GM12892 (cell line): ENCODE measurements at regions not wholly inside any gene's neighbourhood (a gene's known extent, or its start where the extent isn't known, plus 50 kb on each side); places are given as distances from the start of the nearest gene placed in this dataset.
"Not testable (repeated sequence)": the region's sequence is repeated elsewhere in the genome, so short reads cannot be mapped to it uniquely, and the experiment has no call there.

Source experiments
- DNase-seq: peaks from one replicate; pipeline ENCODE4 v3.0.0; 2011; ENCODE audit not compliant: insufficient read length
- FAIRE-seq: peaks from 2 replicates; lab custom pipeline; 2011; peaks lifted over from hg19 to GRCh38; lab: Jason Lieb, UNC
- POLR2A ChIP-seq: IDR thresholded peaks from 2 replicates; pipeline ENCODE4 v1.6.1; 2011; ENCODE audit warnings: low read depth, low read length, control low read depth
- POLR2AphosphoS5 ChIP-seq: IDR thresholded peaks from 2 replicates; pipeline ENCODE4 v1.6.1; 2011; ENCODE audit warnings: low read depth, low read length, control low read depth
- TAF1 ChIP-seq: IDR thresholded peaks from 2 replicates; pipeline ENCODE4 v1.6.1; 2011; ENCODE audit warnings: low read depth, mild to moderate bottlenecking, control low read depth, low read length, borderline replicate concordance

- FAIRE-seq (no peak), DNase-seq (no peak)
- TF ChIP-seq POLR2A (no peak), TAF1 (no peak), POLR2AphosphoS5 (no peak)
These were observed 509.2 kb downstream of the LTN1 start for GRCh38 chr21:28483301-28484035.

- DNase-seq = no peak
- TF ChIP-seq POLR2AphosphoS5 (no peak), TAF1 (no peak), POLR2A (no peak)
- no peak for FAIRE-seq
These were observed 510.0 kb downstream of the LTN1 start for GRCh38 chr21:28482657-28483056.

- FAIRE-seq = no peak
- DNase-seq = no peak
- no peak for TF ChIP-seq POLR2AphosphoS5
- TF ChIP-seq POLR2A = no peak
- TF ChIP-seq TAF1 = no peak
These were observed 512.2 kb downstream of the LTN1 start for GRCh38 chr21:28480470-28480869.

- no peak for DNase-seq
- TF ChIP-seq POLR2AphosphoS5 = no peak
- no peak for TF ChIP-seq TAF1
- no peak for TF ChIP-seq POLR2A
- FAIRE-seq = no peak
These were observed 519.0 kb downstream of the LTN1 start for GRCh38 chr21:28473530-28474220.

GRCh38 chr21:28472543-28472942 lies 520.1 kb downstream of the LTN1 start:
- DNase-seq, FAIRE-seq: not testable (repeated sequence)

GRCh38 chr21:28464988-28465387 lies 527.7 kb downstream of the LTN1 start:
- FAIRE-seq (no peak), DNase-seq (no peak)
- no peak for TF ChIP-seq POLR2AphosphoS5

GRCh38 chr21:28464095-28464494 lies 528.6 kb downstream of the LTN1 start:
- TF ChIP-seq POLR2AphosphoS5 = no peak
- no peak for TF ChIP-seq POLR2A
- TF ChIP-seq TAF1 = no peak
- DNase-seq (no peak), FAIRE-seq (no peak)

- FAIRE-seq (no peak), DNase-seq (no peak)
- no peak for TF ChIP-seq POLR2AphosphoS5
- no peak for TF ChIP-seq TAF1
- no peak for TF ChIP-seq POLR2A
These were observed 533.5 kb downstream of the LTN1 start for GRCh38 chr21:28459193-28459592.

- TF ChIP-seq TAF1 = no peak
- no peak for TF ChIP-seq POLR2AphosphoS5
- no peak for TF ChIP-seq POLR2A
- DNase-seq (no peak), FAIRE-seq (no peak)
These were observed 534.2 kb downstream of the LTN1 start for GRCh38 chr21:28458446-28458845.

GRCh38 chr21:28455253-28455600 lies 537.5 kb downstream of the LTN1 start:
- no peak for DNase-seq
- no peak for FAIRE-seq
- TF ChIP-seq POLR2A (no peak), POLR2AphosphoS5 (no peak), TAF1 (no peak)

GRCh38 chr21:28454564-28455252 lies 538.0 kb downstream of the LTN1 start:
- no peak for FAIRE-seq
- TF ChIP-seq POLR2A (no peak), POLR2AphosphoS5 (no peak), TAF1 (no peak)
- DNase-seq = no peak

GRCh38 chr21:28447462-28447861 lies 545.2 kb downstream of the LTN1 start:
- no peak for FAIRE-seq
- no peak for TF ChIP-seq TAF1
- TF ChIP-seq POLR2AphosphoS5 = no peak
- no peak for TF ChIP-seq POLR2A
- no peak for DNase-seq
